Body of pancreas (tissue), 4 donors: ENCODE measurements at regions not wholly inside any gene's neighbourhood (a gene's known extent, or its start where the extent isn't known, plus 50 kb on each side); places are given as distances from the start of the nearest gene placed in this dataset.
"Not testable (repeated sequence)": the region's sequence is repeated elsewhere in the genome, so short reads cannot be mapped to it uniquely, and the experiment has no call there.

Experiments used
- ATAC-seq: fragments of 150-250 bp; one replicate; pipeline ENCODE4 v1.9.1; 2016
- DNase-seq, 4 donors: peaks; one replicate each; pipeline ENCODE4 v3.0.0-alpha.2; 2019
- H3K27ac ChIP-seq, 4 donors: fragments of 200-600 bp; sonication (generic); 1 replicate in 3 of 4; 2 replicates in 1 of 4; pipeline versions ENCODE4 v1.5.1 to v1.6.1; 2016 to 2019; ENCODE audit warnings: mild to moderate bottlenecking in 1 of 4, mixed read lengths in 1 of 4, moderate library complexity in 1 of 4
- H3K27me3 ChIP-seq, 2 donors: fragments of 200-600 bp; sonication (generic); one replicate each; pipeline ENCODE4 v1.6.0; 2016; ENCODE audit warnings: mild to moderate bottlenecking in 1 of 2
- H3K36me3 ChIP-seq, 2 donors: fragments of 200-600 bp; sonication (generic); replicated peaks in 1 of 2; 2 replicates each; pipeline ENCODE4 v1.5.1; 2016; ENCODE audit warnings: low read depth in 2 of 2; ENCODE audit not compliant: insufficient read depth in 1 of 2
- H3K4me1 ChIP-seq: fragments of 200-600 bp; sonication (generic); one replicate; pipeline ENCODE4 v1.6.0; 2016
- H3K4me3 ChIP-seq, 2 donors: fragments of 200-600 bp; sonication (generic); 1 replicate in 1 of 2; 2 replicates in 1 of 2; pipeline ENCODE4 v1.5.1; 2016 to 2019
- H3K9me3 ChIP-seq, 3 donors: fragments of 200-600 bp; sonication (generic); 1 replicate in 2 of 3; 2 replicates in 1 of 3; pipeline ENCODE4 v1.5.1; 2016
- POLR2A ChIP-seq, 3 donors: fragments of 450-650 bp; IDR thresholded peaks; one replicate each; pipeline ENCODE4 v1.6.1; 2016; ENCODE audit warnings: antibody characterized with exemption in 3 of 3, mild to moderate bottlenecking in 2 of 3
- WGBS, 2 donors: methylation state at CpG; one replicate each; pipeline ENCODE4 v1.1.5; 2017; 5-methylcytosine and 5-hydroxymethylcytosine counted together
- intact Hi-C: fragments of 100-400 bp; cut with DNase I; formaldehyde crosslinking; loops from one replicate; pipeline ENCODE4 v1.15.1; 2023
- TF ChIP-seq, protein P1 (sequence below), 7 experiments: fragments of 450-650 bp in 4 of 7; fragments of 200-600 bp in 3 of 7; sonication (generic) in 3 of 7; IDR thresholded peaks; one replicate each; pipeline ENCODE4 v1.5.1; 2016 to 2019; ENCODE audit warnings: antibody characterized with exemption in 7 of 7

DNA sequence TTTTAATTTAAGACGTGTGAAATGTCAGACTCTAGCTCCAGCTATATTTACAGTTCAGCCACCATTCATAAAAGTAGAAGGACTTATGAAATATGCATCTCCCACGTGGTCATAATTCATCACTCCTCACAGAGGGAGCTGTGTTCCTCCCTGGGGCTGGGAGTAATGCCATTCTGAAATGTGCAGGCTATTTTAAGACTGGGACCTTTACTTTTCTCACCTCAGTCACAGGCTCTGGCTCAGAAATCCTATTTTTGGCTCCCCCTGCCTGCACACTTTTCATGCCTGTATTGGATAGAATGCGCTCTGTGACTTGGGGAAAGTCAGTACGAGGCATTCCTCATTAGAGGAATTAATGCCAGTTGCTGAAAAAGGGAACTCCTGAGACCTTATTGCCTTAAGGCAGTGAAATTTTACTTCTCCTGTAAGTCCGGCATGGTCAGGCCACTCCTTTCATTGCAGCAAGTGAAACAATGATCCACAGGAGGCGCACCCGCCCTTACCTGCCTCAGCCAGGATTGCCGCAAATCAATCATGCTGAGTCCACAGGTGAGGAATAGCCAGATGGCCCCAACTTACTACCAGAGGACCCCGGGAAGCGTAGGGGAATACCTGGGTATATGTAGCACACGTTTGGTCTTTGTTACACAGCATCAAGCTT lies 1133.2 kb upstream of the TMEM132C start:
- no peak for DNase-seq
- no peak overlapping the region for H3K27ac ChIP-seq
- no peak for ATAC-seq
- intact Hi-C loops, result no loop called here
- TF ChIP-seq POLR2A (IDR thresholded peaks at IDR 0.05), result no peak
- TF ChIP-seq, protein P1, sequence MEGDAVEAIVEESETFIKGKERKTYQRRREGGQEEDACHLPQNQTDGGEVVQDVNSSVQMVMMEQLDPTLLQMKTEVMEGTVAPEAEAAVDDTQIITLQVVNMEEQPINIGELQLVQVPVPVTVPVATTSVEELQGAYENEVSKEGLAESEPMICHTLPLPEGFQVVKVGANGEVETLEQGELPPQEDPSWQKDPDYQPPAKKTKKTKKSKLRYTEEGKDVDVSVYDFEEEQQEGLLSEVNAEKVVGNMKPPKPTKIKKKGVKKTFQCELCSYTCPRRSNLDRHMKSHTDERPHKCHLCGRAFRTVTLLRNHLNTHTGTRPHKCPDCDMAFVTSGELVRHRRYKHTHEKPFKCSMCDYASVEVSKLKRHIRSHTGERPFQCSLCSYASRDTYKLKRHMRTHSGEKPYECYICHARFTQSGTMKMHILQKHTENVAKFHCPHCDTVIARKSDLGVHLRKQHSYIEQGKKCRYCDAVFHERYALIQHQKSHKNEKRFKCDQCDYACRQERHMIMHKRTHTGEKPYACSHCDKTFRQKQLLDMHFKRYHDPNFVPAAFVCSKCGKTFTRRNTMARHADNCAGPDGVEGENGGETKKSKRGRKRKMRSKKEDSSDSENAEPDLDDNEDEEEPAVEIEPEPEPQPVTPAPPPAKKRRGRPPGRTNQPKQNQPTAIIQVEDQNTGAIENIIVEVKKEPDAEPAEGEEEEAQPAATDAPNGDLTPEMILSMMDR (IDR thresholded peaks at IDR 0.05), result no peak
- 44 to 60% methylated on average over 11 of the region's 11 CpGs for WGBS, 2 donors
- no peaks in the 10 kb centered on the region for H3K4me1 ChIP-seq
- H3K4me3 ChIP-seq, result no peak overlapping the region
- H3K9me3 ChIP-seq, result no peaks in the 10 kb centered on the region
- no peaks in the 10 kb centered on the region for H3K27me3 ChIP-seq
- H3K36me3 ChIP-seq, result no peaks in the 10 kb centered on the region

DNA sequence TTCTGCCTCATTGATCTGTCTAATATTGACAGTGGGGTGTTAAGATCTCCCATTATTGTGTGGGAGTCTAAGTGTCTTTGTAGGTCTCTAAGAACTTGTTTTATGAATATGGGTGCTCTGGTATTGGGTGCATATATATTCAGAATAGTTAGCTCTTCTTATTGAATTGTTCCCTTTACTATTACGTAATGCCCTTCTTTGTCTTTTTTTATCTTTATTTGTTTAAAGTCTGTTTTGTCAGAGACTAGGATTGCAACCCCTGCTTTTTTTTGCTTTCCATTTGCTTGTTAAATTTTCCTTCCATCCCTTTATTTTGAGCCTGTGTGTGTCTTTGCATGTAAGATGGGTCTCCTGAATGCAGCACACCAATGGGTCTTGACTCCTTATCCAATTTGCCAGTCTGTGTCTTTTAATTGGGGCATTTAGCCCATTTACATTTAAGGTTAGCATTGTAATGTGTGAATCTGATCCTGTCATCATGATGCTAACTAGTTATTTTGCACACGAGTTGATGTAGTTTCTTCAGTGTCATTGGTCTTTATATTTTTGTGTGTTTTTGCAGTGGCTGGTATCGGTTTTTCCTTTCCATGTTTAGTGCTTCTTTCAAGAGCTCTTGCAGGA lies 1126.0 kb upstream of the TMEM132C start:
- H3K4me3 ChIP-seq, ATAC-seq, DNase-seq, H3K9me3 ChIP-seq, intact Hi-C loops, H3K4me1 ChIP-seq, H3K27ac ChIP-seq, H3K36me3 ChIP-seq, H3K27me3 ChIP-seq: not testable (repeated sequence)
- 60 to 75% methylated on average over 3 of the region's 3 CpGs for WGBS, 2 donors

DNA sequence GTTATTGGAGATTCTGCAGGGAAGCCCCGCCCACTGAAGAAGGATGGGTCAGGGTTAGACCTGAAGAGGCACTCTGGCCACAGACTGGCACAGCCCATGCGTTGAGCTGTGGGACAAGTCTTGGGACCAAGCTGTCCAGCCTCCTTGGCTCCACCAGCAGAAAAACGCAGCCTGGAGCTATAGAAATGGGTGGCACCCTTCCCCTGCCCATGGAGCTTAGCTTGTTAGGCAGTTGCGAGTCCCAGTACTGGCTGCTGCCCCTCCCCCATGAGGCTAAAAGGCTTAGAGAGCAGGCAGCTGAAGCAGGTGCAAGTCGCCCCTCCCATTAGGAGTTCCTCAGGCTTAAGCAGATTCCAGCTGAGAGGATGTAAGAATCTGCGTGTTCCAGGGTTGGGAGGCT lies 1124.0 kb upstream of the TMEM132C start:
- Histone ChIP-seq H3K27ac (no peak overlapping the region), H3K9me3 (peaks cover 0 to 4% (median 0%) of the 10 kb centered on the region in 3 donors), H3K36me3 (no peaks in the 10 kb centered on the region), H3K27me3 (no peaks in the 10 kb centered on the region), H3K4me3 (no peak overlapping the region), H3K4me1 (peaks cover 12% of the 10 kb centered on the region)
- DNase-seq, result no peak
- ATAC-seq, result no peak
- 62 to 83% methylated on average over 3 to 6 of the region's 6 CpGs for WGBS, 2 donors
- intact Hi-C loops, result no loop called here
- TF ChIP-seq POLR2A (IDR thresholded peaks at IDR 0.05), result no peak
- TF ChIP-seq, protein P1 (IDR thresholded peaks at IDR 0.05), result no peak

DNA sequence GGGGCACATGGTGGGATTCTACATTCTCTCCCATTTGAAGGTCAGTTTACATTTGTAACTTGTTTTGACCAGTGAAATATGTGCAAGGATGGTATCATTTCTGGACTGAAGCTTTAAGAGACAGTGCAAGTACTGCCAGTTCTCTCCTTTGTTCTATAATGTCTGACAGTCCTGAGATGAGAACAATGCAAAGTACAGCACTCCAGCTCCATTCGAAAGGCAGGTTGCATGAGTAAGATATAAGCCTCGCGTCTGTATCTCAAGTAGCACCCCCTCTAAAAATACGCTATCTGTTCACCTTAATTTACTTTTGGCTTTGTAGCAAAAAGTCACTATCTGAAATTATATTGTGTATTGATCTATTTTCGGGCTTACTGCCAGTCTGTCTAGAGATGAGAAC lies 1122.2 kb upstream of the TMEM132C start:
- intact Hi-C loops, result no loop called here
- WGBS, 2 donors, result 34 to 36% methylated on average over 5 of the region's 5 CpGs

DNA sequence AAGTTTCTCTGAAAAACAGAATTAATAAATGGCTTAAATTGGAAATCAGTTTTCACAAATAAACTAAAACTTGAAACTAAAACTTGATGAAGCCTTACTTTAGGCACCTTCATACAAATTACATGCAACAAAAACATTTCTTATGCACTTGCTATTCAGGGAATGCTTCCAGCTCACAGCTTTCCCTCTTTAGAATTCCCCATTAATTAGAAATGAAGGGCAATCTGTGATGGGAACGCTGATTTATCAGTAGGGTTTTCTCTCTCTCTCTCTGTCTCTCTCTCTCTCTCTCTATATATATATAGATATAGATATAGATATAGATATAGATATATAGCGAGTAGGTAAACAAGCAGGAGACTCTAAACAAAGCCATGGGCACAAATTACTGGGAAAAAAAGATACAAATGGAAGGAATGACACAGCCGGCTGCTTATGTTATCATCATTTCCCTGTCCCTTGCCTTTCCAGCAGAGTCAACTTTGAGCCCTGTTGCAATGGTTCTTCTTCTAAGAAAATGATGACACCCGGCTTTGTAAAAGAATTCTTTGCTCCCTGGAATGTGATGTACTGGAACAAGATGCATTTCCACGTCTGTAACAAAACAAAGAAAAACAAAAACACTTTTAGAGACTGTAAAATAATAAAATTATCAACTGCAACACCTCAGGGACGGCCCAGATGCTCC lies 1121.6 kb upstream of the TMEM132C start:
- no peak for ATAC-seq
- peak overlapping the region in 1 of 4 donors; percentile 49 for H3K27ac ChIP-seq

More for the DNA sequence above, 1122.2 kb upstream of the TMEM132C start:
- H3K27me3 ChIP-seq, result no peaks in the 10 kb centered on the region
- H3K4me1 ChIP-seq, result peaks cover 12% of the 10 kb centered on the region
- ATAC-seq (no peak), DNase-seq (no peak)
- H3K27ac ChIP-seq, result no peak overlapping the region
- H3K36me3 ChIP-seq, result no peaks in the 10 kb centered on the region
- H3K9me3 ChIP-seq, result peaks cover 0 to 4% (median 0%) of the 10 kb centered on the region in 3 donors
- no peak overlapping the region for H3K4me3 ChIP-seq
- TF ChIP-seq, protein P1 (IDR thresholded peaks at IDR 0.05), result no peak
- TF ChIP-seq POLR2A (IDR thresholded peaks at IDR 0.05), result no peak

More for the DNA sequence above, 1121.6 kb upstream of the TMEM132C start:
- Histone ChIP-seq H3K36me3 (no peaks in the 10 kb centered on the region), H3K27me3 (no peaks in the 10 kb centered on the region), H3K4me1 (peaks cover 12% of the 10 kb centered on the region), H3K4me3 (peak overlapping the region; percentile 25 to 32), H3K9me3 (peaks cover 0 to 4% (median 0%) of the 10 kb centered on the region in 3 donors)
- no peak for DNase-seq
- TF ChIP-seq, protein P1 (IDR thresholded peaks at IDR 0.05), result no peak
- TF ChIP-seq POLR2A (IDR thresholded peaks at IDR 0.05), result no peak
- intact Hi-C loops, result no loop called here
- WGBS, 2 donors, result 35 to 39% methylated on average over 6 of the region's 6 CpGs
